IPS-15b (cell line): ENCODE measurements at regions not wholly inside any gene's neighbourhood (a gene's known extent, or its start where the extent isn't known, plus 50 kb on each side); places are given as distances from the start of the nearest gene placed in this dataset.
"Not testable (repeated sequence)": the region's sequence is repeated elsewhere in the genome, so short reads cannot be mapped to it uniquely, and the experiment has no call there.

Source experiments
- H3K27me3 ChIP-seq: one replicate; pipeline ENCODE4 v1.6.1; 2013; ENCODE audit warnings: low read length; ENCODE audit not compliant: control insufficient read depth, insufficient read depth
- H3K36me3 ChIP-seq: one replicate; pipeline ENCODE4 v1.6.1; 2013; ENCODE audit warnings: low read length; ENCODE audit not compliant: control insufficient read depth, insufficient read depth
- H3K4me1 ChIP-seq: one replicate; pipeline ENCODE4 v1.6.1; 2013; ENCODE audit warnings: mild to moderate bottlenecking, low read length; ENCODE audit not compliant: control insufficient read depth, insufficient read depth
- H3K4me3 ChIP-seq: one replicate; pipeline ENCODE4 v1.5.1; 2013; ENCODE audit warnings: low read depth, low read length
- H3K9ac ChIP-seq: one replicate; pipeline ENCODE4 v1.6.1; 2013; ENCODE audit warnings: low read depth, mild to moderate bottlenecking, low read length
- H3K9me3 ChIP-seq: one replicate; pipeline ENCODE4 v1.6.1; 2013; ENCODE audit warnings: mild to moderate bottlenecking, low read length; ENCODE audit not compliant: control insufficient read depth, insufficient read depth

GRCh38 chr4:125010796-125011503, 298.4 kb upstream of the ANKRD50 start:
- Histone ChIP-seq H3K27me3 (no peaks in the 10 kb centered on the region), H3K4me1 (peaks cover 2% of the 10 kb centered on the region), H3K9me3 (no peaks in the 10 kb centered on the region), H3K36me3 (no peaks in the 10 kb centered on the region), H3K9ac (no peak overlapping the region), H3K4me3 (no peak overlapping the region)

DNA sequence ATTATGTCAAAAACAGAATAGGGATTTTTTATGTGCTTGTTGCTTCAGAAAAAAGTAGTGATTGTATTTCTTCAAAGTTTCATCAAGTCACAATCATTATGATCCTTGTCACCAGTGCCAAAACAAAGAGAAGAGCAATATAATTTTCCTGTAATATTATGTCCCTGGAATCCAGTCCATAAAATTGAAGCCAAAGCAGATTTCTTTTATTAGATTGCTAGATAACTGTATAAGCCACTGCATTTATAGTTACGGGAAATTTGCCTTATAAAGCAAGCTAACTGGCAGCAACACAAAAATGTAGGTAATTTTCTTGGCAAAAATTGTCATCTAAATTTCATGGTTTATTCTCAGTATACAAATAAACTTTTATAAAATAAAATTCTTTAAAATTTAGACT, 296.1 kb upstream of the ANKRD50 start:
- Histone ChIP-seq H3K27me3 (no peaks in the 10 kb centered on the region), H3K36me3 (no peaks in the 10 kb centered on the region), H3K9ac (no peak overlapping the region), H3K4me3 (no peak overlapping the region), H3K9me3 (no peaks in the 10 kb centered on the region), H3K4me1 (peaks cover 2% of the 10 kb centered on the region)

GRCh38 chr4:125004676-125005075, 292.1 kb upstream of the ANKRD50 start:
- Histone ChIP-seq H3K9me3 (no peaks in the 10 kb centered on the region), H3K9ac (no peak overlapping the region), H3K4me3 (no peak overlapping the region), H3K27me3 (no peaks in the 10 kb centered on the region), H3K36me3 (no peaks in the 10 kb centered on the region), H3K4me1 (no peaks in the 10 kb centered on the region)

- Histone ChIP-seq H3K36me3 (no peaks in the 10 kb centered on the region), H3K4me1 (no peaks in the 10 kb centered on the region), H3K27me3 (no peaks in the 10 kb centered on the region), H3K9me3 (no peaks in the 10 kb centered on the region), H3K4me3 (no peak overlapping the region), H3K9ac (no peak overlapping the region)
These were observed 291.3 kb upstream of the ANKRD50 start for GRCh38 chr4:125003840-125004239.

- no peaks in the 10 kb centered on the region for H3K9me3 ChIP-seq
- no peak overlapping the region for H3K4me3 ChIP-seq
- no peaks in the 10 kb centered on the region for H3K27me3 ChIP-seq
- H3K9ac ChIP-seq, result no peak overlapping the region
- H3K36me3 ChIP-seq, result no peaks in the 10 kb centered on the region
- H3K4me1 ChIP-seq, result no peaks in the 10 kb centered on the region
These were observed 285.5 kb upstream of the ANKRD50 start for GRCh38 chr4:124997991-124998390.

DNA sequence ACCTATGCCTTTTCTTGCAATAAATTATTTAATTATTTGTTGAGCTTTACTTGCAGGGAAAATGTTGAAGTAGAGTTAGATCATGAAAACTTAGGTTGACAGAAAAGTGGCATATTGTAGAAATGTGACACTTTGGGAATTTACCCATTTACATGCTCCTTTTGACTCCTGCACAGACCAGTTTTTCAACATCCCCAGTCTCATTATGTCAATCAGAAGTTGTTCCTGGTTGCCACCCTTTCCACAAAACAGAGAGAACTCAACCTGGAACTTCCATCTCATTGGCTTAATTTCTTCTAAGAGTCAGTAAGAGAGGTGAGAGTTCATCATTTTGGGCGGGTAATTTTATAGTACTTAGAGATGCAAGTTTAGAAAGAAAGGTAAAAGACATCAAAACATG, 284.6 kb upstream of the ANKRD50 start:
- Histone ChIP-seq H3K9me3 (no peaks in the 10 kb centered on the region), H3K4me1 (no peaks in the 10 kb centered on the region), H3K9ac (no peak overlapping the region), H3K27me3 (no peaks in the 10 kb centered on the region), H3K4me3 (no peak overlapping the region), H3K36me3 (no peaks in the 10 kb centered on the region)

GRCh38 chr4:124993838-124994237, 281.3 kb upstream of the ANKRD50 start:
- H3K27me3 ChIP-seq, result no peaks in the 10 kb centered on the region
- no peaks in the 10 kb centered on the region for H3K4me1 ChIP-seq
- no peak overlapping the region for H3K4me3 ChIP-seq
- H3K36me3 ChIP-seq, result no peaks in the 10 kb centered on the region
- H3K9ac ChIP-seq, result no peak overlapping the region
- H3K9me3 ChIP-seq, result no peaks in the 10 kb centered on the region

GRCh38 chr4:124990398-124990797, 277.9 kb upstream of the ANKRD50 start:
- Histone ChIP-seq H3K4me1 (no peaks in the 10 kb centered on the region), H3K4me3 (no peak overlapping the region), H3K36me3 (no peaks in the 10 kb centered on the region), H3K9ac (no peak overlapping the region), H3K9me3 (no peaks in the 10 kb centered on the region), H3K27me3 (no peaks in the 10 kb centered on the region)

DNA sequence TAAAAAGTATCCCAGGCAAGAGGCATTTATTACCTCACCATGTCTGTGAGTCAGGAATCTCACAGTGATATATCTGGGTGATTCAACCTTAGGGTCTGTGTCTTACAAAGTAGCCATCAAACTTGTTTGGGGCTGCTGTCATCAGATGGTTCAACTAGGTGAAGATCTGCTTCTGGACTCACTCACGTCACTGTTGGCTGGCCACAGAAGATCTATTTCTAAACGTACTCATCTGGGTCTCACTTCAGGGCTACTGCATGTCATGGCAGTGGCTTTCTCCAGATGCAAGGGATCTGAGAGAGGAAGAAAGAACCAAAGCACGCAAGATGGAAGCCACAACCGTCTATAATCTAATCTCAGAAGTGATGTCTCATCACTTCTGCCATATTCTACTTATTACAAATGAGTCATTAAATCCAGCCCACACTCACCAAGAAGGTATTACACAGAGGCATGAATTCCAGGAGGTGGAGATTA, 267.8 kb upstream of the ANKRD50 start:
- no peaks in the 10 kb centered on the region for H3K36me3 ChIP-seq
- no peaks in the 10 kb centered on the region for H3K4me1 ChIP-seq
- H3K27me3 ChIP-seq, result no peaks in the 10 kb centered on the region
- H3K4me3 ChIP-seq, result no peak overlapping the region
- no peaks in the 10 kb centered on the region for H3K9me3 ChIP-seq
- no peak overlapping the region for H3K9ac ChIP-seq

GRCh38 chr4:124978536-124978935, 266.0 kb upstream of the ANKRD50 start:
- H3K9ac ChIP-seq, H3K4me3 ChIP-seq, H3K9me3 ChIP-seq, H3K4me1 ChIP-seq, H3K27me3 ChIP-seq, H3K36me3 ChIP-seq: not testable (repeated sequence)

DNA sequence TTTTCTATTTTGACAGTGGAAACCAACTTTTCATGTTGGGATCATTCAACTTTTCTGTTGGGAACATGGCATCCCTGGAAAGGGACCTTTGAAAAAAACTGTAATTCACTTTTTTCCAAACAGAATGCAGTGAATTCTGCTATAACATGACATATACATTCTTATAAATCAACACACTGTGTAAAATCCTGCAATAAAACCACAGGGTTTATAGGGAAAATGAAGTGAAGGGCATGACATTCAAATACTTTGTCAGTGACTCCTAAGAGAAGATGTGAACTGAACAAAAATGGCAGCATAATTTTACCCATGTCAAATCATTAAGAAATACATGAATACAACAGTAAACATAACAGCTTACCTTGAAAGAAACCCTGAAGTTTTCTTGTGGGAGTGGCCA, 264.5 kb upstream of the ANKRD50 start:
- H3K36me3 ChIP-seq, result no peaks in the 10 kb centered on the region
- no peaks in the 10 kb centered on the region for H3K4me1 ChIP-seq

DNA sequence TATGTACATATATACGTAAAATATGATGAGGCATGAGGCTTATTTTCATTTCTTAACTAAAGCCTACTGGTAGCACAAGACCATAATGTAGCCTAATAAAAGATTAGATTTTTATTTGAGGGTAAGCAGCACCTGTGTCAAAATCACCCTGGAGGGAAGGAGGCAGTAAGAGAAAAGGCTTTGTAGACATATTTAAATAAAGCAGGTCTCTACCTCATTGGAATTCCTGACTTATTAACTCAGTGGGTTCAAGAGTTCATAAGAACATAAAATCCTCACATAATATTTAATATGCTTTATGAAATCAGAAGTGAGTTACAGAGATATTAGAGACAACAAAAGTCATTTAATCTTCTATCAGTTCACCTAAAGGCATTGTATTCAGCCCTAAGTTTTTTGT, 261.6 kb upstream of the ANKRD50 start:
- Histone ChIP-seq H3K36me3 (no peaks in the 10 kb centered on the region), H3K9me3 (no peaks in the 10 kb centered on the region)

More for the DNA sequence above, 264.5 kb upstream of the ANKRD50 start:
- Histone ChIP-seq H3K9me3 (no peaks in the 10 kb centered on the region), H3K9ac (no peak overlapping the region), H3K4me3 (no peak overlapping the region), H3K27me3 (no peaks in the 10 kb centered on the region)

More for the DNA sequence above, 261.6 kb upstream of the ANKRD50 start:
- H3K4me3 ChIP-seq, result no peak overlapping the region
- no peaks in the 10 kb centered on the region for H3K27me3 ChIP-seq
- no peak overlapping the region for H3K9ac ChIP-seq
- no peaks in the 10 kb centered on the region for H3K4me1 ChIP-seq
